ENCODE measurements at regions not wholly inside any gene's neighbourhood (a gene's known extent, or its start where the extent isn't known, plus 50 kb on each side); places are given as distances from the start of the nearest gene placed in this dataset.
"Not testable (repeated sequence)": the region's sequence is repeated elsewhere in the genome, so short reads cannot be mapped to it uniquely, and the experiment has no call there.

DNA sequence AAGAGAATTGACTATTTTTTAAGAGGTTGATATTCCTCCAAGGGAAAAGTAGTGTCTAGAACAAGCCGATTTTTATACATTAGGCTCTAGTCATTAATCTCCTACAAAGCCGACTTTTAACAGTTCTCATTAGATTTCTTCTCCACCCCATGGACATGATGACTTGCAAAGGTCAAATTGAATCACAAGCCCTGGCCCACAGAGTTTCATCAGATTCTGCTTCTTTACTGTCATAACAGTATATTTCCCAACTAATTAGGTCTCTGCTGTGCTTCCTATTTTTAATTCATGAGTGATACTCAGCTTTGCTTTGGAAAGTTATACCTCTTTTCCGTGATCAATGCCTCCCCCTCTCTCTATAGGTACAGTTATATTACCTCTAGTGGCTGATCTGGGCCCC is 90.6 kb upstream of the ADGRB3 start:
- Histone ChIP-seq H3K27me3 (replicated peaks) (no peaks in the 10 kb centered on the region), H3K4me3 (ENCODE audit: low read depth, low read length) (no peak overlapping the region), H3K27ac (no peak overlapping the region), H3K36me3 (replicated peaks) (no peaks in the 10 kb centered on the region)
- TF ChIP-seq, protein P1, sequence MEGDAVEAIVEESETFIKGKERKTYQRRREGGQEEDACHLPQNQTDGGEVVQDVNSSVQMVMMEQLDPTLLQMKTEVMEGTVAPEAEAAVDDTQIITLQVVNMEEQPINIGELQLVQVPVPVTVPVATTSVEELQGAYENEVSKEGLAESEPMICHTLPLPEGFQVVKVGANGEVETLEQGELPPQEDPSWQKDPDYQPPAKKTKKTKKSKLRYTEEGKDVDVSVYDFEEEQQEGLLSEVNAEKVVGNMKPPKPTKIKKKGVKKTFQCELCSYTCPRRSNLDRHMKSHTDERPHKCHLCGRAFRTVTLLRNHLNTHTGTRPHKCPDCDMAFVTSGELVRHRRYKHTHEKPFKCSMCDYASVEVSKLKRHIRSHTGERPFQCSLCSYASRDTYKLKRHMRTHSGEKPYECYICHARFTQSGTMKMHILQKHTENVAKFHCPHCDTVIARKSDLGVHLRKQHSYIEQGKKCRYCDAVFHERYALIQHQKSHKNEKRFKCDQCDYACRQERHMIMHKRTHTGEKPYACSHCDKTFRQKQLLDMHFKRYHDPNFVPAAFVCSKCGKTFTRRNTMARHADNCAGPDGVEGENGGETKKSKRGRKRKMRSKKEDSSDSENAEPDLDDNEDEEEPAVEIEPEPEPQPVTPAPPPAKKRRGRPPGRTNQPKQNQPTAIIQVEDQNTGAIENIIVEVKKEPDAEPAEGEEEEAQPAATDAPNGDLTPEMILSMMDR (IDR thresholded peaks at IDR 0.05; ENCODE audit: low read depth, low read length, missing control alignments): no peak
- in situ Hi-C loops (cut with HindIII; ENCODE audit: low pct_ligation_motif_present, low sequenced_read_pairs): no loop called here
- DNase-seq: no peak

DNA sequence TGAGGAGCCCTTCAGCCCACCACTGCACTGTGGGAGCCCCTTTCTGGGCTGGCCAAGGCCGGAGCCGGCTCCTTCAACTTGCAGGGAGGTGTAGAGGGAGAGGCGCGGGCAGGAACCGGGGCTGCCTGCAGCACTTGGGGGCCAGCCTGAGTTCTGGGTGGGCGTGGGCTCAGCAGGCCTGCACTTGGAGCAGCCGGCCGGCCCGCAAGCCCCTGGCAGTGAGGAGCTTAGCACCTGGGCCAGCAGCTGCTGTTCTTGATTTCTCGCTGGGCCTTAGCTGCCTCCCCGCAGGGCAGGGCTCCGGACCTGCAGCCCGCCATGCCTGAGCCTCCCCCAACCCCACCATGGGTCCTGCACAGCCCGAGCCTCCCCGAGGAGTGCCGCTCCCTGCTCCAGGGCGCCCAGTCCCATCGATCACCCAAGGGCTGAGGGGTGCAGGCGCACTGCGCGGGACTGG is 101.7 kb upstream of the ADGRB3 start:
- no peak for DNase-seq
- in situ Hi-C loops (cut with HindIII; ENCODE audit: low pct_ligation_motif_present, low sequenced_read_pairs): no loop called here
- Histone ChIP-seq H3K36me3 (replicated peaks) (no peaks in the 10 kb centered on the region), H3K27me3 (replicated peaks) (no peaks in the 10 kb centered on the region), H3K4me3 (ENCODE audit: low read depth, low read length) (no peak overlapping the region), H3K27ac (no peak overlapping the region)
- TF ChIP-seq, protein P1 (IDR thresholded peaks at IDR 0.05; ENCODE audit: low read depth, low read length, missing control alignments): no peak

DNA sequence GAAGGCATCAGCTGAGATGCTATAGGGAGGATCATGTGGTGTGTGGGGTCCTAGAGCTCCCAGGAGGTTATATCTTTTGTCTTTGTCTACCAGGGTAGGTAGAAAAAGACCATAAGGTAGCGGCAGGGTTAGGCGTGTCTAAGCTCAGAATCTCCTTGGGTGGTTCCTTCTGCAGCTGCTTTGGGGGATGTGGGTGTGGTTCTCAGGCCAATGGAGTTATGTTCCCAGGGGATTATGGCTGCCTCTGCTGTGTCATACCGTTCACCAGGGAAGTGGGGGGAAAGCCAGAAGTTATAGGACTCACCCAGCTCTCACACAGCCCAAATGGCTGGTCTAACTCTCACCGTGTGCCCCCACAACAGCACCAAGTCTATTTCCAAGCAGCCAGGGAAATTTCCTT is 107.4 kb upstream of the ADGRB3 start:
- in situ Hi-C loops (cut with HindIII; ENCODE audit: low pct_ligation_motif_present, low sequenced_read_pairs): no loop called here

DNA sequence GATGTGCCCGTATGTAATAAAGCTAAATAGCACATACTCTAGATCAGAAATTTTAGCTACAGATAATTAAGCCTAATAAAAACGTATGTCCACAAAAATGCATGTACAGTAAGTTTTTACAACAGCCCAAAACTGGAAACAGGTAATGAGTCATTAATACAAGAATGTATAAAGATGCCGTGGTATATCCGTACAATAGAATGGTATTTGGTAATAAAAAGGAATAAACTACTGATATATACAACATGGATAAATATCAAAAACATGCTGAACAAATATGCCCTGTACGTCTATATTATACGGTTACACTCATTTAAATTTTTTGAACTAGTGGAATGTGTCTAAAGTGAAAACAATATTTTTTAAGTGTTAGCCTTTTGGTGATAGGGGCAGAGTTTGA is 128.2 kb upstream of the ADGRB3 start:
- Histone ChIP-seq H3K4me3 (ENCODE audit: low read depth, low read length) (no peak overlapping the region), H3K27ac (no peak overlapping the region), H3K27me3 (replicated peaks) (no peaks in the 10 kb centered on the region), H3K36me3 (replicated peaks) (no peaks in the 10 kb centered on the region)
- no peak for DNase-seq
- in situ Hi-C loops (cut with HindIII; ENCODE audit: low pct_ligation_motif_present, low sequenced_read_pairs): no loop called here
- TF ChIP-seq, protein P1 (IDR thresholded peaks at IDR 0.05; ENCODE audit: low read depth, low read length, missing control alignments): no peak

More for the DNA sequence above, 107.4 kb upstream of the ADGRB3 start:
- Histone ChIP-seq H3K4me3 (ENCODE audit: low read depth, low read length) (no peak overlapping the region), H3K27ac (no peak overlapping the region), H3K36me3 (replicated peaks) (no peaks in the 10 kb centered on the region), H3K27me3 (replicated peaks) (no peaks in the 10 kb centered on the region)
- no peak for DNase-seq
- TF ChIP-seq, protein P1 (IDR thresholded peaks at IDR 0.05; ENCODE audit: low read depth, low read length, missing control alignments): no peak

DNA sequence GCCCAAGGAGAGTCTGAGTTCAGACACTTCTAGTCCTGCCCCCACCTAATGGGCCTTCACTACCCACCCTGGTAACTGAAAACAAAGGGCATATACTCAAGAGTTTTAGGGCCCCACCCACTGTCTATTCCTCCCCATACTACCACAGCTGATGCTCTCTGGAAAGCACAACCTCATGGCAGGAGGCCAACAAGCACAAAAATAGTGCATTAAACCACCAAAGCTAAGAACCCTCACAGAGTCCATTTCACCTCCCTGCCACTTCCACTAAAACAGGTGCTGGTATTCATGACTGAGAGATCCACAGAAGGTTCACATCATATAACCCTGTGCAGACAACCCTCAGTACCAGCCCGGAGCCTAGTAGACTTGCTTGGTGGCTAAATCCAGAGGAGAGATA is 132.1 kb upstream of the ADGRB3 start:
- TF ChIP-seq, protein P1 (IDR thresholded peaks at IDR 0.05; ENCODE audit: low read depth, low read length, missing control alignments): no peak
- in situ Hi-C loops (cut with HindIII; ENCODE audit: low pct_ligation_motif_present, low sequenced_read_pairs): no loop called here
- H3K27ac ChIP-seq: no peak overlapping the region

DNA sequence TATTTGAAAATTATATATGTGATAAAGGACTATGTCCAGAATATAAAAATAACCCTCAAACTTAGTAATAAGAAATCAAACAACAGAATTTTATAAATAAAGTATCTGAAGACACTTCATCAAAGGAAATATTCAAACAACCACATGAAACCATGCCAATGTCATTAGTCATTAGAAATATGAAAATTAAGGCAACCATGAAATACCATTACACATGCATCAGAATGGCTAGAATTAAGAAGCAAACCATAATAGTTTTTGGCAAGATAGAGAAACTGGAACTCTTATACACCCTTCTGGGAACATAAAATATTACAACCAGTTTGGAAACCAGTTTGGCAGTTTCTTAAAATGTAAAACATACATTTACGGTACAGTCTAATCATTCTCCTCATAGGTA is 137.2 kb upstream of the ADGRB3 start:
- TF ChIP-seq, protein P1 (IDR thresholded peaks at IDR 0.05; ENCODE audit: low read depth, low read length, missing control alignments): no peak
- no peak for DNase-seq

More for the DNA sequence above, 132.1 kb upstream of the ADGRB3 start:
- Histone ChIP-seq H3K27me3 (replicated peaks) (no peaks in the 10 kb centered on the region), H3K36me3 (replicated peaks) (no peaks in the 10 kb centered on the region), H3K4me3 (ENCODE audit: low read depth, low read length) (no peak overlapping the region)
- DNase-seq: no peak

DNA sequence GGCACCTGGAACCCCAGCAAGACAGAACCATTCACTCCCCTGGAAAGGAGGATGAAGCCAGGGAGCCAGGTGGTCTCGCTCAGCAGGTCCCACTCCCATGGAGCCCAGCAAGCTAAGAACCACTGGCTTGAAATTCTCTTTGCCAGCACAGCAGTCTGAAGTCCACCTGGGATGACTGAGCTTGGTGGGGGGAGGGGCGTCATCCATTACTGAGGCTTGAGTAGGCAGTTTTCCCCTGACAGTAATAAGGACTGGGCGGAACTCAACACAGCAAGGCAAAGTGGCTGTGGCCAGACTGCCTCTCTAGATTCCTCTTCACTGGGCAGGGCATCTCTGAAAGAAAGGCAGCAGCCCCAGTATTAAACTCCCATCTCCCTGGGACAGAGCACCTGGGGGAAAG is 140.2 kb upstream of the ADGRB3 start:
- H3K27me3 ChIP-seq (replicated peaks); in situ Hi-C loops (cut with HindIII; ENCODE audit: low pct_ligation_motif_present, low sequenced_read_pairs); H3K36me3 ChIP-seq (replicated peaks); DNase-seq; H3K4me3 ChIP-seq (ENCODE audit: low read depth, low read length); H3K27ac ChIP-seq: not testable (repeated sequence)

More for the DNA sequence above, 137.2 kb upstream of the ADGRB3 start:
- no peaks in the 10 kb centered on the region for H3K27me3 ChIP-seq (replicated peaks)
- H3K4me3 ChIP-seq (ENCODE audit: low read depth, low read length): no peak overlapping the region
- no peak overlapping the region for H3K27ac ChIP-seq
- H3K36me3 ChIP-seq (replicated peaks): no peaks in the 10 kb centered on the region
- in situ Hi-C loops (cut with HindIII; ENCODE audit: low pct_ligation_motif_present, low sequenced_read_pairs): no loop called here

All from brain microvascular endothelial cell (primary cell).